GM12864 (cell line): ENCODE measurements at regions not wholly inside any gene's neighbourhood (a gene's known extent, or its start where the extent isn't known, plus 50 kb on each side); places are given as distances from the start of the nearest gene placed in this dataset.
A peak's percentile ranks its signal among the peaks of the same experiment; 100 is the strongest.

Experiments
- DNase-seq: peaks from one replicate; pipeline ENCODE4 v3.0.0-alpha.2; 2011; ENCODE audit warnings: low read depth
- H3K4me3 ChIP-seq: 2 replicates; pipeline ENCODE4 v1.5.1; 2011; ENCODE audit warnings: mild to moderate bottlenecking, low read depth, low read length, control low read depth
- TF ChIP-seq, protein P1 (sequence below): IDR thresholded peaks from 2 replicates; pipeline ENCODE4 v1.5.1; 2011; ENCODE audit warnings: low read depth, mild to moderate bottlenecking, moderate library complexity, low read length, control low read depth, inconsistent platforms; ENCODE audit errors: missing control alignments

DNA sequence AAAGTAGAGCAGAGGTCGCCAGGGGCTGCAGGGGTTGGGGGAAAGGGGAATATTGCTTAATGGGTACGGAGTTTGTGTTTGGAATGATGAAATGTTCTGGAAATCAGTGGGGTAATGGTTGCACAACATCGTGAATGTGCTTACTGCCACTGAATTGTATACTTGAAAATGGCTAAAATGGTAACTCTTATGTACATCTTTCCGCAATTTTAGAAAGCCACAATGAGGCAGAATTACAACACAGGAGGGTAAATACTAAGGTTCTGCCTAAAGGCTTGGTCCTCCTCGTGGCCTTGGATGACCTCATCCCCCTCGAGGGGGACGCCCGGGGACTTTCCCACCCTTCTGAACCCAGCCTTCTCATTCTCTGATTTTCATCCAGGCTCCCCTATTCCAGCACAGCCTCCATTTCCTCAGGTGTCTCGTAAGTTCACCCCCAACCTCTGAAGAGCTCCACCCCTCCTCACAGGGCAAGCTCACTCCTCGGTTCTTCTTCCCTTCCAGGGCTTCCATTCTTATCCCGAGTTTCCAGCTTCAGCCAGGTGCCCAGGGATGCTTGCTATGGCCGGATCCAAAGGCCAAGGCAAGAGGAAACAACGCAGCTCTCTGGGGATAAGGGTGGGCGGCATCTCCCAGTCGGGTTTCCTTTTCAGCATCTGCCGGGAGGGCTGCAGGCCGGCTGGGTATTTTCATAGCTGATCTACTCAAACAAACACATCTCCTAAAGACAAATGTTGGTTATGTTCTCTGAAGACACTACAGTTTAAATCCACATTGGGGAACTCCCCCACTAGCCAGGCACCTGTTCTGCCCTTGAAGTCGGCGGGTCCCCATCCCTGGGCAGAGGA is 71.3 kb upstream of the ACSL1 start:
- no peak for DNase-seq
- TF ChIP-seq, protein P1, sequence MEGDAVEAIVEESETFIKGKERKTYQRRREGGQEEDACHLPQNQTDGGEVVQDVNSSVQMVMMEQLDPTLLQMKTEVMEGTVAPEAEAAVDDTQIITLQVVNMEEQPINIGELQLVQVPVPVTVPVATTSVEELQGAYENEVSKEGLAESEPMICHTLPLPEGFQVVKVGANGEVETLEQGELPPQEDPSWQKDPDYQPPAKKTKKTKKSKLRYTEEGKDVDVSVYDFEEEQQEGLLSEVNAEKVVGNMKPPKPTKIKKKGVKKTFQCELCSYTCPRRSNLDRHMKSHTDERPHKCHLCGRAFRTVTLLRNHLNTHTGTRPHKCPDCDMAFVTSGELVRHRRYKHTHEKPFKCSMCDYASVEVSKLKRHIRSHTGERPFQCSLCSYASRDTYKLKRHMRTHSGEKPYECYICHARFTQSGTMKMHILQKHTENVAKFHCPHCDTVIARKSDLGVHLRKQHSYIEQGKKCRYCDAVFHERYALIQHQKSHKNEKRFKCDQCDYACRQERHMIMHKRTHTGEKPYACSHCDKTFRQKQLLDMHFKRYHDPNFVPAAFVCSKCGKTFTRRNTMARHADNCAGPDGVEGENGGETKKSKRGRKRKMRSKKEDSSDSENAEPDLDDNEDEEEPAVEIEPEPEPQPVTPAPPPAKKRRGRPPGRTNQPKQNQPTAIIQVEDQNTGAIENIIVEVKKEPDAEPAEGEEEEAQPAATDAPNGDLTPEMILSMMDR, result no peak
- H3K4me3 ChIP-seq, result peak overlapping the region; percentile 15; the same call in 1 of the 2 replicates

DNA sequence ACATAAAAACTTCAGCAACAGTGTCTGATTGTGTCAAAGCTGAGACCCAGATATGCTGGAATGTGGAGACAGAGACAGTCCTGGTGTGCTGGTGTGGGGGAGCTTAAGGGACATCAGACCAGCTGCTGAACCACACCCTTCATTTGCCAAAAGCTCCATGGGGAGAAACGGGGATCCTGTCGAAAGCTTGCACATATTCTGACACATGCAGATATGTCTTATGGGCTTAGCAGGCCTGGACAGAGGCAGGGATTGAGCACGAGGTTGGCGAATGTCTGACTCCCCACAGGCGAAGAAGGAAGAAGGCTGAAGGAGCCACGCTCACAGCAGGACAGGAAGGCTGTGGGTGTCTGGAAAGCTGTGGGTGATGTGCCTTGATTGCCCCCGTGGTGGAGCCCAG is 72.1 kb upstream of the ACSL1 start:
- no peak for DNase-seq
- TF ChIP-seq, protein P1, result no peak
- no peak overlapping the region for H3K4me3 ChIP-seq

DNA sequence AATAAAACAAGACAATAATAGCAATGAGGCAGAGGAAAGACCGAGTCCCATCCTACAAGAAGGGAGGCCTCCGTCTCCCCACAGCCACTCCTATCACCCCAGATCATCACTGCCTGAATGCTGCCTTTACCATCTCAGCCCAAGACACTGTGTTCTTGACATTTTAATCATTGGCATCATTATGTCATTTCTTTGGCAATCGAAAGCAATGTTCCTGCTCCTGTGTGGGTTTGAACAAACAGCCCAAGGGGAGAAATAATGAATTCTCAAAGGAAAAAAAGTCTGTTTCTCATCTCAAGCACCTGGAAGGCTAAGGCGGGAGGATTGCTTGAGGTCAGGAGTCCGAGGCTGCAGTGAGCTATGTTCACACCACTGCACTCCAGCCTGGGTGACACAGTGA is 73.0 kb upstream of the ACSL1 start:
- DNase-seq, result no peak
- TF ChIP-seq, protein P1, result no peak
- H3K4me3 ChIP-seq, result no peak overlapping the region

DNA sequence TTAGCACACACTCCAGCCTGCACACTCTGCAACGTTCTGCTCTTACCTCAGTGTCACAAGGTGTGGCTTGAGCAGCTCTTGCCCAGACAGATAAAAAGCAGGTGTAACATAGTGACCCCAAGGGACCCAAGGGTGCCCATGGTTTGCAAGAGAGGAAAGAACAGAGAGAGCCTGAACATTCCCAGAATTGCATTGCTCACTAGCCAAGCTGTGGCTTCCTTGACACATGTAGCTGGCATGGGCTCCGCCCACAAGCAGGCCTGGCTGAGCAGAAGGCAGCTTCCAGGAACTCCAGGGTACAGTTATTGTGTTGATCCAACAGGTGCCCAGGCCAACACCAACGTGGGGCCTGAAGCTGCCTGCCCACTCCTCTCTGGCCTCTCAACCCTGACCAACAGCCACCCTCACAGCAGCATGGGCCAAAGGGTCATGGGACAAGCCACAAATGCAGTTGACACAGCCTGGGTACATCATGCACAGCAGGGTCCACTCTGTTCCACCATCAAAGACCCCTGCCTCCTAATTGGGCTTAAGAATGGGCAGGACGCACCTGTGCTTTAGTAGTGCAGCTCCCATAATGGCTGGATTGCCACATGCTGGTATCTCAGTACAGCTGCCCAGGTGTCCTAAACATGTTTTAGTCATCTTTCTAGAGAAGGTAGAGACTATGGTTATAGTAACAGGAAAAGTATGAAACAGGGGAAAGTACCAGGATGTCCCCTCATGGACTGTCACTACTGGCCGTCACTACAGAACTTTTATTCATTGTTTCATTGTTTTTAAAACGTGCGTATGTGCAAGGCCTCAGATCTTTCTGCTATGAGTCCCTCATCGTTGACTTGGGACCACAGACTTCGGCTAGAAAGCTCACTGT is 73.7 kb upstream of the ACSL1 start:
- TF ChIP-seq, protein P1, result no peak
- no peak overlapping the region for H3K4me3 ChIP-seq
- no peak for DNase-seq

DNA sequence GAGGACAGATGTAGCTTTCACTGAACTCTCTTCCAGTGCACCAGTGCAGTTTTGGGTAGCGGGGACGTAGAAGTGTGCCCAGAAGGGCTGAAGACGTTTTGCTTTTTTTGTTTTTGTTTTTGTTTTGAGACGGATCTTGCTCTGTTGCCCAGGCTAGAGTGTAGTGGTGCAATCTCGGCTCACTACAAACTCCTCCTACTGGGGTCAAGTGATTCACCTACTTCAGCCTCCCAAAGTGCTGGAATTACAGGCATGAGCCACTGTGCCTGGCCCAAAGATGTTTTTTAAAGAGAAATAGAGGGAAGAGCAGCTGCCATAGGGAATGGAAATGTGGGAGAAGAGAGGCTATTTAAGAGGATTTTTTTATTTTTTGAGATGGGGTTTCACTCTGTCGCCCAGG is 74.4 kb upstream of the ACSL1 start:
- TF ChIP-seq, protein P1, result no peak
- no peak for DNase-seq
- no peak overlapping the region for H3K4me3 ChIP-seq

DNA sequence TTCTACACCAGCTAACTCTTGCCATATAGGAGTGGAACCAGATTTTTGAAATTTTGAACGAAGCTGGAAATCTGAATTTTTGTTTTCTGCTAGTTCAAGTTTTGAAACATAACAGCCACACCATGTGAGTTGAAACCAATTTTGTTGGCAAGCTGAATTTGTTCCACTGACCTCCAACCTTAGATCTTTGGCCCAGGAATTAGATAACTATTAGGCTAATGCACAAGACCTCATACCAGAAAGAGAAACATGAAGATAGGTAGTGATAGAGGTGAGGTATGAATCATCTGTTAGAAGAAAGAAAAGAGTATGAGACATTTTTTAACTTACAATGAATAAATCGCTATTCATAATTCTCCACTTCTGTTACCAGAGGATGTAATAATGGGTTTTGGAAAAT is 76.8 kb upstream of the ACSL1 start:
- no peak overlapping the region for H3K4me3 ChIP-seq
- DNase-seq, result no peak
- TF ChIP-seq, protein P1, result no peak
